Spleen (tissue), 7 donors: ENCODE measurements at regions not wholly inside any gene's neighbourhood (a gene's known extent, or its start where the extent isn't known, plus 50 kb on each side); places are given as distances from the start of the nearest gene placed in this dataset.

Experiments
- POLR2A ChIP-seq, 3 donors: fragments of 450-650 bp; IDR thresholded peaks; one replicate each; pipeline ENCODE4 v1.5.1; 2017; ENCODE audit warnings: antibody characterized with exemption in 3 of 3, mild to moderate bottlenecking in 1 of 3
- POLR2AphosphoS5 ChIP-seq, 3 donors: sonication (generic); formaldehyde crosslinking; IDR thresholded peaks; one replicate each; pipeline ENCODE4 v1.5.1; 2017; ENCODE audit warnings: antibody characterized with exemption in 3 of 3
- TF ChIP-seq, protein P1 (sequence below), 11 experiments: fragments of 200-600 bp in 7 of 11; fragments of 450-650 bp in 4 of 11; sonication (generic) in 4 of 11; IDR thresholded peaks in 8 of 11; conservative IDR thresholded peaks in 3 of 11; 1 replicate in 7 of 11; 2 replicates in 4 of 11; pipeline versions ENCODE4 v1.4.0 to v1.8.0; 2016 to 2021; ENCODE audit warnings: antibody characterized with exemption in 11 of 11, inconsistent platforms in 4 of 11, mild to moderate bottlenecking in 1 of 11
- donor health status: DM: no; HTN: no; CAD: no; lungs with moderate emphysema.
- donor health status: DM: no; HTN: no; CAD: no.
- donor health status: DM: no; HTN: no; CAD: no.

DNA sequence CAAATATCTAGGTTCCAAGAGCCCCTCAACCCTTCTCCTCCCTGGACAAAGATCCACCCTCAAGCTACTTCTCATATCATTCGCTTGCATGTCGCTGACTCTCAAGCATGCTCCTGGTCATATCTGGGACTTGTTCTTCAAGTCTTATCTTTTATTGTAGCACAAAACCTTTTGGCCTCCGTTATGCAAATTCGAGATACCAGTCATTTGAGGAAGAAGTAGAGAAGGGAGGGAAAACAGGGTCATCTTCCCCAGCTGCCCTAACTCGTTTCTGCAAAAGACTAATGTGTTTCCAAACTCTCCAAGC, 63.8 kb upstream of the ETS2 start:
- TF ChIP-seq, protein P1, sequence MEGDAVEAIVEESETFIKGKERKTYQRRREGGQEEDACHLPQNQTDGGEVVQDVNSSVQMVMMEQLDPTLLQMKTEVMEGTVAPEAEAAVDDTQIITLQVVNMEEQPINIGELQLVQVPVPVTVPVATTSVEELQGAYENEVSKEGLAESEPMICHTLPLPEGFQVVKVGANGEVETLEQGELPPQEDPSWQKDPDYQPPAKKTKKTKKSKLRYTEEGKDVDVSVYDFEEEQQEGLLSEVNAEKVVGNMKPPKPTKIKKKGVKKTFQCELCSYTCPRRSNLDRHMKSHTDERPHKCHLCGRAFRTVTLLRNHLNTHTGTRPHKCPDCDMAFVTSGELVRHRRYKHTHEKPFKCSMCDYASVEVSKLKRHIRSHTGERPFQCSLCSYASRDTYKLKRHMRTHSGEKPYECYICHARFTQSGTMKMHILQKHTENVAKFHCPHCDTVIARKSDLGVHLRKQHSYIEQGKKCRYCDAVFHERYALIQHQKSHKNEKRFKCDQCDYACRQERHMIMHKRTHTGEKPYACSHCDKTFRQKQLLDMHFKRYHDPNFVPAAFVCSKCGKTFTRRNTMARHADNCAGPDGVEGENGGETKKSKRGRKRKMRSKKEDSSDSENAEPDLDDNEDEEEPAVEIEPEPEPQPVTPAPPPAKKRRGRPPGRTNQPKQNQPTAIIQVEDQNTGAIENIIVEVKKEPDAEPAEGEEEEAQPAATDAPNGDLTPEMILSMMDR (IDR thresholded peaks at IDR 0.05 in 8 of 11, conservative IDR thresholded peaks at IDR 0.05 in 3 of 11): no peak
- TF ChIP-seq POLR2AphosphoS5 (IDR thresholded peaks at IDR 0.05) (no peak), POLR2A (IDR thresholded peaks at IDR 0.05) (no peak)
